ENCODE measurements at regions not wholly inside any gene's neighbourhood (a gene's known extent, or its start where the extent isn't known, plus 50 kb on each side); places are given as distances from the start of the nearest gene placed in this dataset.

DNA sequence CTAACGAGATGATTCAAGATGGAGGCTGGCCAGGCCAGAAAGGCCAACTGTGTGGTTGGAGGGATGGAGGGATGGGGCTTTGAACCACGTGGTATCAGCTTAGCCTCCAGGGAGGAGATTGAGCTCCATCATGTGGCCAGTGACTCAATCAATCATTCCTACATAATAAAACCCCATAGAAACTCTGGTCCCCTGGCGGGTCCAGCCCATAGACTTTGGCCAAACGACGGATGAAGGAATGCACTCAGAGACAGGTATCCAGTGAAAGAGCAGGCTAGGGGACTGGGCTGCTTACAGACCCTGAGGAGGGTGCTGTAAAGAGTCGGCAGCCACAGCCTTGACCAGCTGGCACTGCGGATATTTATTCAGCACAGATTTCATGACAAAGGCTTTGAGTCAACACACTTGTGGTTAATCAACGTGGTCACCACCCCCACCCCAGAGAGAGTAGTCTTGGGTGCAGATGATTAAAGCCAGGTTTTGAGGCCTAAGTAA, 308.7 kb upstream of the TNRC6C start:
- no peaks in the 10 kb centered on the region for H4K20me1 ChIP-seq (replicated peaks in 1 of 2; ENCODE audit: control insufficient read depth in 1 of 2, insufficient read depth in 2 of 2, low read length in 2 of 2)
- no peak overlapping the region for H3K9ac ChIP-seq (replicated peaks in 1 of 4; ENCODE audit: extremely low read depth in 1 of 4, low read depth in 3 of 4, low read length in 3 of 4)
- no peak overlapping the region for H4K8ac ChIP-seq (ENCODE audit: extremely low read depth, insufficient read depth, low read length)
- no peak overlapping the region for H3K14ac ChIP-seq (ENCODE audit: insufficient read length)
- no peaks in the 10 kb centered on the region for H3K79me2 ChIP-seq (ENCODE audit: control insufficient read depth in 1 of 2, insufficient read depth in 2 of 2, low read length in 2 of 2)
- H3K23ac ChIP-seq (ENCODE audit: insufficient read length): no peak overlapping the region
- H3K79me1 ChIP-seq (ENCODE audit: low read depth, low read length): no peaks in the 10 kb centered on the region
- ChIA-PET CTCF (ENCODE audit: partially characterized antibody) (no interaction called here), POLR2A (ENCODE audit: partially characterized antibody) (no interaction called here)
- no peak overlapping the region for H4K5ac ChIP-seq (ENCODE audit: insufficient read length, low read depth, low read length)
- H2BK120ac ChIP-seq (replicated peaks; ENCODE audit: low read depth, low read length): no peak overlapping the region
- no peak for FAIRE-seq
- H3K4ac ChIP-seq (replicated peaks; ENCODE audit: insufficient read length, low read depth, low read length): no peak overlapping the region
- H3K4me2 ChIP-seq (ENCODE audit: insufficient read depth in 1 of 2, low read depth in 2 of 2, low read length in 2 of 2): no peak overlapping the region
- no peak for DNase-seq (ENCODE audit: low read depth in 1 of 2, low spot score in 2 of 2)
- H2BK20ac ChIP-seq (ENCODE audit: low read length): no peak overlapping the region
- no peaks in the 10 kb centered on the region for H3K36me3 ChIP-seq (ENCODE audit: control insufficient read depth in 2 of 4, insufficient read depth in 4 of 4, low read length in 3 of 4)
- H2AFZ ChIP-seq (ENCODE audit: low read length): no peak overlapping the region
- H2BK12ac ChIP-seq (ENCODE audit: low read depth, low read length): no peak overlapping the region
- peaks cover 4 to 6% of the 10 kb centered on the region in 2 experiments; a peak in 2 of 4 replicates for H3K9me3 ChIP-seq (ENCODE audit: insufficient read depth in 2 of 2, low read depth in 1 of 2, low read length in 1 of 2)
- H3K27me3 ChIP-seq (replicated peaks in 1 of 4; ENCODE audit: control insufficient read depth in 3 of 4, extremely low read depth in 1 of 4, insufficient read depth in 3 of 4, low read length in 3 of 4): peaks cover 0 to 2% (median 0%) of the 10 kb centered on the region in 4 experiments; a peak in 1 of 7 replicates
- H3K4me3 ChIP-seq (ENCODE audit: extremely low read depth in 1 of 4, insufficient read depth in 2 of 4, low read depth in 3 of 4, low read length in 4 of 4): no peak overlapping the region
- H2BK15ac ChIP-seq (ENCODE audit: low read length): no peak overlapping the region
- WGBS, 2 experiments (ENCODE audit: extremely low coverage in 1 of 2, insufficient coverage in 1 of 2, insufficient read length in 1 of 2, insufficient replicate concordance in 2 of 2, low coverage in 1 of 2, low lambda C conversion rate in 2 of 2, missing lambda C conversion rate in 1 of 2): 81% methylated on average over 8 of the region's 8 CpGs; no CpG with 5 or more reads in 1 of the 2 experiments
- peaks cover 1 to 15% (median 4%) of the 10 kb centered on the region in 4 experiments; a peak in 4 of 7 replicates for H3K4me1 ChIP-seq (replicated peaks in 1 of 4; ENCODE audit: control insufficient read depth in 3 of 4, insufficient read depth in 4 of 4, low read length in 3 of 4)
- no peak overlapping the region for H3K18ac ChIP-seq (ENCODE audit: extremely low read depth, low read length)
- H2AK5ac ChIP-seq (ENCODE audit: low read depth, low read length): no peak overlapping the region
- H3K27ac ChIP-seq (ENCODE audit: low read depth, low read length): no peak overlapping the region
- TF ChIP-seq YY1 (IDR thresholded peaks at IDR 0.05; ENCODE audit: low read depth, low read length): 0 out of 2 replicates have a peak, but pooled peaks have one; percentile 24
- TF ChIP-seq ZNF274 (IDR thresholded peaks at IDR 0.05; ENCODE audit: borderline replicate concordance, extremely low read depth, low read length): no peak
- TF ChIP-seq RAD21 (IDR thresholded peaks at IDR 0.05 in 1 of 2, conservative IDR thresholded peaks at IDR 0.05 in 1 of 2; ENCODE audit: low read depth in 2 of 2, low read length in 2 of 2): peak in 1 of 2 experiments; percentile 25; a peak in 2 of 4 replicates
- H4K91ac ChIP-seq (replicated peaks; ENCODE audit: insufficient read length, low read length): no peak overlapping the region
- H2BK5ac ChIP-seq (ENCODE audit: low read depth, low read length): no peak overlapping the region
- H3K23me2 ChIP-seq (ENCODE audit: low read depth, low read length): no peaks in the 10 kb centered on the region
- no peak overlapping the region for H3K56ac ChIP-seq (replicated peaks; ENCODE audit: insufficient read length, low read depth, low read length)
